NAMALWA (cell line): ENCODE measurements at regions not wholly inside any gene's neighbourhood (a gene's known extent, or its start where the extent isn't known, plus 50 kb on each side); places are given as distances from the start of the nearest gene placed in this dataset.
"Not testable (repeated sequence)": the region's sequence is repeated elsewhere in the genome, so short reads cannot be mapped to it uniquely, and the experiment has no call there.

Source experiments
- DNase-seq: peaks from one replicate; pipeline ENCODE4 v3.0.0-alpha.2; 2015; ENCODE audit warnings: low spot score

- DNase-seq: not testable (repeated sequence)
Measured at GRCh38 chrX:89539150-89539549, 382.6 kb upstream of the TGIF2LX start.

- DNase-seq: not testable (repeated sequence)
Measured at GRCh38 chrX:89557146-89557545, 364.6 kb upstream of the TGIF2LX start.

- DNase-seq: not testable (repeated sequence)
Measured at GRCh38 chrX:89562079-89562478, 359.6 kb upstream of the TGIF2LX start.

- DNase-seq: not testable (repeated sequence)
Measured at GRCh38 chrX:89563107-89563506, 358.6 kb upstream of the TGIF2LX start.

- DNase-seq: not testable (repeated sequence)
Measured at GRCh38 chrX:89567787-89568186, 353.9 kb upstream of the TGIF2LX start.

- not testable (repeated sequence) for DNase-seq
Measured at GRCh38 chrX:89581868-89582267, 339.8 kb upstream of the TGIF2LX start.

- not testable (repeated sequence) for DNase-seq
Measured at GRCh38 chrX:89631858-89632257, 289.9 kb upstream of the TGIF2LX start.

- not testable (repeated sequence) for DNase-seq
Measured at GRCh38 chrX:89635887-89636286, 285.8 kb upstream of the TGIF2LX start.

- not testable (repeated sequence) for DNase-seq
Measured at GRCh38 chrX:89658662-89659061, 263.0 kb upstream of the TGIF2LX start.

- DNase-seq: not testable (repeated sequence)
Measured at GRCh38 chrX:89706481-89706880, 215.2 kb upstream of the TGIF2LX start.

- not testable (repeated sequence) for DNase-seq
Measured at GRCh38 chrX:89707363-89707927, 214.3 kb upstream of the TGIF2LX start.

- not testable (repeated sequence) for DNase-seq
Measured at GRCh38 chrX:89734367-89734766, 187.3 kb upstream of the TGIF2LX start.

- not testable (repeated sequence) for DNase-seq
Measured at GRCh38 chrX:89756466-89756865, 165.2 kb upstream of the TGIF2LX start.

GRCh38 chrX:89757767-89758166 lies 163.9 kb upstream of the TGIF2LX start:
- DNase-seq: peak; percentile 40

GRCh38 chrX:89759076-89759685 lies 162.5 kb upstream of the TGIF2LX start:
- not testable (repeated sequence) for DNase-seq

GRCh38 chrX:89771639-89772038 lies 150.1 kb upstream of the TGIF2LX start:
- not testable (repeated sequence) for DNase-seq

GRCh38 chrX:89811440-89811839 lies 110.3 kb upstream of the TGIF2LX start:
- not testable (repeated sequence) for DNase-seq

- DNase-seq: not testable (repeated sequence)
Measured at GRCh38 chrX:89839723-89840122, 82.0 kb upstream of the TGIF2LX start.

- peak; percentile 48 for DNase-seq
Measured at GRCh38 chrX:89871662-89872061, 50.0 kb upstream of the TGIF2LX start.
